Activated gamma-delta T cell treated with Interleukin-2 at 50 U/mL for 16 hours (primary cell): ENCODE measurements at regions not wholly inside any gene's neighbourhood (a gene's known extent, or its start where the extent isn't known, plus 50 kb on each side); places are given as distances from the start of the nearest gene placed in this dataset.

Experiments used
- DNase-seq: peaks from one replicate; pipeline ENCODE4 v3.0.0-alpha.2; 2020

DNA sequence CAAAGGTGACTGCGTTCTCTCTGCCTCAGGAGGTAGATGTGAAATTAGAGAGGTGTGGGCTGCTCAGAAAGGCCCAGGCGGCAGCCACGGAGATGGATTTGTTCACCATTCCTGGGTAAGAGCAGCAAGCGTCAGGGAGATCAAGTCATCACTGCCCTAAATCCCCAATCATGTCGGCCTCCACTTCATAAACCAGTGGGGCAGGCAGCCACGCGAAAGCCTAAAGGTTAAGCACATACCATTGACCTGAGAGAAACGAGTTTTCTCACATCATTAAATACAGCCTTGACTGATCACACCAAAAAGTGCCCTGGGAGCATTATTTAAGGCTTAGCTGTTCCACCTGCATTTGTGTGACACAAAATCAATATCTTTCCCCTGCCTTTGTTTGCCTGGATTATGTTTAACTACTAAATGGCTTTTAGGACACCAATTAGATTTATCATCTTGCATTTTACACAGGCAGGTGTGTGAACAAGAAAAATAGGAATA lies 50.7 kb upstream of the FOXB1 start:
- no peak for DNase-seq

DNA sequence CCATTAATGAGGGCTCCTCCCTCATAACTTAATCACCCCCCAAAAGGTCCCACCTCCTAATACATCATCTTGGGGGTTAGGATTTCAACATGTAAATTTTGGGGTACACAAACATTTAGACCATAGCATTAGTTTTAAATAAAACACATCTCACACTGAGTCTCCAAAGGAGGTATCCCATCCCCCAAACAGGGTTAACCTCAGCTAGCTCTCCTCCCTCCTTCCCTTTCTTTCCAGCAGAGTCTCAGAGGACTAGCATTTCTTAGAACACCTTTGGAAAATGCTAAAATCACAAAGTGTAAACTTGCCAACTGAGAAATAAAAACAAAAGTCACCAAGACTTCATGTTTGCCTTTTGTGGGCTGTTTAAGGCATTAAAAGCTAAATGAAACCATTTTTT lies 51.2 kb upstream of the FOXB1 start:
- DNase-seq, result no peak

DNA sequence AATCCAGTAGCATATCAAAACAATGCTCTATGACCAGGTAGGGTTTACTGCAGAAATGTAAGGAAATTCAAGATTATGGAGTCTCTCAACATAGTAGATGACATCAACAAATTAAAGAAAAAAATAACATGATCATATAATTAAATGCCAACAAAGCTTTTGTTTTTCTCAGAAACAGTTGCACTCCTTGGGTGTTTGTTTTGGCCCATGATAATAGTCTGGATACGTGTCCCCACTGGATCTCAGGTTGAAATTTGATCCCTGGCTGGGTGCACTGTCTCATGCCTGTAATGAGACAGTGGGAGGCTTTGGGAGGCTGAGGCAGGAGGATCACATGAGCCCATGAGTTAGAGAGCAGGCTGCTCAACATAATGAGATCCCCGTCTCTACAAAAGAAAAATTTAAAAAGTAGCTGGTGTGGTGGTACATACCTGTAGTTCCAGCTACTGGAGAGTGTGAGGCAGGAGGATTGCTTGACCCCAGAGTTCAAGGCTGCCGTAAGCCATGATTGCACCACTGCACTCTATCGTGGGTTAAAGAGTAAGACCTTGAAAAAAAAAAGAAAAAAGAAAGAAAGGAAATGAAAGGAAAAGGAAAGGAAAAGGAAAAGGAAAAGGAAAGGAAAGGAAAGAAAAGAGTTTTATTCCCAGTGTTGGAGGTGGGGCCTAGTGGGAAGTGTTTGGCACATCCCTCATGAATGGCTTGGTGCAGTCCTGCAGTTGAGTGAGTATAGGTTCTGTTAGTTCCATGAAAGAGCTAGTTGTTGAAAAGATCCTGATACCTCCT lies 53.3 kb upstream of the FOXB1 start:
- no peak for DNase-seq

DNA sequence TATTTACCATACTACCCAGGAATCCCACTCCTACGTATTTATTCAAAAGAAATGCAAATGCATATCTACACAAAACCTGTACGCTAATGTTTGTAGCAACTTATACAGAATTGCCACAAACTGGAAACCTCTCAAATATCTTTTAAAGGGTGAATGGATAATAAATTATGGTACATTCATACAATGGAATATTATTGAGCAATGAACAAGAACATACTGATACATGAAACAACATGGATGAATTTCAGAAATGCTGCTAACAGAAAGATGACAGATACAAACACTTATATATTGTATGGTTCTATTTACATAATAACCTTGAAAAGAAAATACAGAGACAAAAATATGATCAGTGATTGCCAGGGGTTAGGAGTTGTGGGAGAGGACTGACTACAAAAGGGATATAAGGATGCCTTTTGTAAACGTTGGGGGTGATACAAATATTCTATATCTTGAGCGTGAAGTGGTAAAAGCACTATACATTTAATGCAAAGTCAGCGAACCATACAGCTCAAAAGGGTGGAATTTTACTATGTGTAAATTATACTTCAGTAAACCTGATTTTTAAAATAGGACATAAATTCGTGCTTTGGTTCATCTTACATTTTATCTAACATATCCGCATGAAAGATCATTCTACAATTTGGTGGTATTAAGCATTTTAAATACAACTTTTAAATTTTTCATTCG lies 55.0 kb upstream of the FOXB1 start:
- DNase-seq, result no peak

DNA sequence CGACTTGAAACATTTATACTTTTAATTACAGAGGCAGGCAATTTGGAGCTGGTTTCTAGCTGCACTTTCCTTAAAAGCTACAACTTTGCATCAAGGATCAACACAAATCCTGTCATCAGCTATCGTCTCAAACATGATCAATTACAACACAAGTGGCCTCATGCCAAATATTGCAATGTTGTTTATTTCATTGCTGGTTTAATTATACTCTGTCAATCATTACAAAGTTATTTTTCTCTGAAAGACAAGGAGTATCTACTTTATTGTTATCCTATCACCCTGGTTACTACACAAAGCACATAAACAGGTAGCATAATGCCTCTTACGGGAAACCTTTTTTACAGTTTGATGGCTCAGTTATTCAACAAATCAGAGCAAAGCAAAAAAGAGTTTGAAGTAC lies 58.0 kb upstream of the FOXB1 start:
- no peak for DNase-seq

DNA sequence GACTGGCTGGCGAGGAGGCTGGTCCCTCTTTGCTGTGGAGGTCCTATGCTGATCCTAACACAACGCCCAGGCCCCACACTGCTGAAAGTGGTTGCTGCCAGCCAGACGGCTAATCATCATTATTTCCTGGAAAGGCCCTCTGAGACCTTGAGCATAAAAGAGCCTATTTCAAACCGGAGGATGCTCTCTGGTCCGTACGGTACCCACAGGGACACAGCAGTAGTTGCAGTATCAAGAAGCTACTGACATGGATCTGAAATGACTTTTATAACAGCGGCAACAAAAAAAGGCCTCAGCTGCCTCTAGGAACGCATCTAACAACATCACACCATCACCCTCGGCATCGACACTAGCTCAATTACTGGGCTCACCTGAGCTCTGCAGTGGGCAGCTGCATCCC lies 59.1 kb upstream of the FOXB1 start:
- DNase-seq, result no peak

DNA sequence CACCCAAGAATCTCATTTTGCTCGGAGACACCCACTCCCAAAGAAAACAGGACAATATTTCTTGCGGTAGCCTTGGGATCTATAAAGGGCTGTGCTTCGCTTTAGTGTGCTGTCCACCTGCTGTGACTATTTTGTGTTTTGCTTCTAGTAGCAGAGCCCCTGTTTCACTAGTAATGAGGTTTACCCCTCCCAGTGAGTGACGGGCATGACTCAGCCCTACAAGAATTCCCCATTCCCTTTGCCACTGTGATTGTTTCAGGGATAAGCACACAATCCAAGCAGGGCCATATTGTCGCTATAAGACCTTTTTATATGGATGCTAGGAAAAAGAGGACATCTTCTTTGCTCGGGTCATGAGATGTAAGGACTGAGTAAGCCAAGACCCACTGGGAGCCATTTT lies 62.5 kb upstream of the FOXB1 start:
- no peak for DNase-seq

DNA sequence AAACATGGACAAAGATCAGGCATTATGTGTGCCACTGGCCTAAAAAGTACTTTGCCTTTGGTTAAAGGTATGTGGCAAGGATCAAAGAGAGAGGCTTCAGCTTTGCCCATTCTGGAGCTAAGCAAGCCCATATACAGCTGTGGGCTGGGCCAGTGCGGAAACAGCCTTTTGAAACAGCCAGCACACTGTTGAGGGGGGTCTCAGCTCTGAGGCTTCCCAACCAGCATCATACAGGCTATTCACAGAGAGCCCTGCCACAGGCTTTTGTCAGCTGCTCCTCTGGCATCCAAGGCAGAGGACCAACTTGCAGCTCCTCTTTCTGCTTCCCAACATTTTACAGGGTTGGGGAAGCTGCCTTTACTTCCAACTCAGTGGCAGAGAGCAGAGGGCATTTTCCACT lies 63.2 kb upstream of the FOXB1 start:
- DNase-seq, result no peak

DNA sequence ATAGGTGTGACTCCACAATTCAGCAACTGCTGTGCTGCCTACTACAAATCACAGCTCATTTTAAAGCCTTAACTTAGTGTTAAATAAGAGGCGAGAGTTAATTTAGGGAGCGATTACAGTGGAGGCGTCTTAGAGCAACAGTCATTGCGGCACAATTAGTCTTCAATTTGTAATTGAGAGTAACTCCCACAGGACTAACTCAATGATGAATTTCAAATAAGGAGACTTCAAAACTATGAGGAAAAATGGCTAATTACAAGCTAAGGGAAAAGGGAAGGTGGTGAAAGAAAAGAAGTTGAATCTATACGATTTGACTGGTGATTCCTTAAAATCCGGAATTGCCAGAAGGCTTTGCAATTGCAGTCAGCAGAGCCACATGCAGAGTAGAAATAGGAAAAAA lies 63.7 kb upstream of the FOXB1 start:
- no peak for DNase-seq

DNA sequence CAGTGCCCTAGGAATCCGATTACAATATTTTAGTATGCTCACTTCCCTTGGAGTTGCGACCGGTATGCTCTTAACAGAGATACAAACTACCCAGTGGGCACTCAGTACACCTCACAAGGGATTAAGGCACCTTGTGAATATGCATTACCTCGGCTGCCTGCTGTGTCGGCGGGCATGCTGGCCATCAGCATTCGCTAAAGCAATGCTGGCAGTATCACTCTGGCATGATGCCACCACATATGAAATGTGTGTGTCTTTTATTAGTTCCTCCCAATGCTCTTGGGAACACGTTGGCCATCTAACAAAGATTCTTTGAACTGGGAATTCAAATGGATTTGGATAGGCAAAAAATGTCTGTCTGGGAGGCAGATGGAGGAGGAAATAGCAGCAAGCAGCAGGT lies 67.4 kb upstream of the FOXB1 start:
- no peak for DNase-seq

DNA sequence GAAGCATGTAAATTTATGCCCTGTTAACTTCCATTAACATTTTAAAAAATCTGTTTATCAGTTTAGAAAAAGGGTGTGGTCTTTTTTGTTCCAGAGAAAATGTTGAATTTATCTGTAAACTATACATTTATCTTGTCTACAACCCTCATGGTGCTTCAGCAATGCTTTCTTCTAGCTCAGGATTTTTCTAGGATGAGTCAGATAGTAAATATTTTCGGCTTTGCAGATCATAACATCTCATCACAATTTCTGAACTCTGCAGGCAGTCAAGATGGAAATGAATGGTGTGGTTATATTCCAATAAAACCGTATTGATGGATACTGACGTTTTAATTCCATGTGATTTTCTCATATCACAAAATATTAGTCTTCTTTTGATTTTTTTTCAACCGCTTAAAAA lies 70.5 kb upstream of the FOXB1 start:
- no peak for DNase-seq

DNA sequence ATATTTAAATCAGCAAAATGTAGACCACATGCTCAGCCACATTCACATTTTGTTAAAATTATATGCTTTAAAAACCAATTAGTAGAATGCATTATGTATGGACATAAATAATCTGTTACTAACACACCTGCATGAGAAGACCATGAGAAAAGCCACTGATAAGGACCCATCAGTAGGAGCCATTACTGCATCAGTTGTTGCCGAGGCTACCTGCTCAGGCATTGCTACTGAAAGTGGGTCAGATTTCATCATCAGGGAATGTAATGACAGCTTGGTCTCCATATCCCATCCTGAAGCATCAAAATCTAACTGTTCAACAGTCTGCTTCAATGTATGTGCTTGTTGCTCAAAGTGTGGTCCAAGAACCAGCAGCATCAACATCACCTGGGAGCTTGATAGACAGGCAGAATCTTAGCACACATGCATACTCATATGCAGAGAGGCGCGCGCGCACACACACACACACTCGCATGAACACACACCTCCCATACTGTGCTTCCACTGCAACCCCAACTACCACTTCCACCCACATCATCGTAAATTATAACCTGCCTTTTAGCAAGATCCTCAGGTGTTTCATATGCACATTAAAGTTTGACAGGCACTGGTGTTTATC lies 72.4 kb upstream of the FOXB1 start:
- DNase-seq, result no peak

DNA sequence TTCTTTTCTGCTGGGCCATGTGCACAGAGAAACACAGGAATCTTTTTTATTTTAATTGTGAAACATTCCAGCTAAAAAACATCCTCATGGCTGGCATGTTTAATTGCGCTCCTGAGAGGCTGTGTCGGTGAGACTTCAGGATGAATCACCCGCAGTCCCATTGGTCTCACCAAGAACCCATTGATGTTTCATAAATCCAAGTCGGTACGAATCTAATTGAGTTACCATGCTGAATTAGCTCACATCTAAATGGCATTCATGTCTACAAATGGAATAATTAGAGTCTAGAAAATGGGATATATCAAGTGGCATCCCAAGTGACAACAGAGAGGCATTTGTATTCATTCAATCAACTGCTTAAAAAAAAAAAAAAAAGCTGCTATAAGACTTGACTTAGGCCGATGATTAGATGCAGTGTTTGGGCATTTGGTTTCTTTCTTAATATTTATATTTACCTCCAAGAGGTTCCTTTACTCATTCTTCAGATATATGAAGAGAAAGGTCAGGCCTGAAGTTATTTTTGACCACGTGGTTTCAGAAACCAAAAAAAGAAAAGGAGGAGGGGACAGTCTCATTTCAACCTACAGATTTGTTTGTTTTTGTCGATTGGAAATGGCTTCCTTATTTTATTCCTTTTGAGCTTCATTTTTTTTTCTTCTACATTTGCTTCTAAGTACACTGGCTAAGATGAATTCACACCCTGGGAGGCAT lies 79.1 kb upstream of the FOXB1 start:
- no peak for DNase-seq

DNA sequence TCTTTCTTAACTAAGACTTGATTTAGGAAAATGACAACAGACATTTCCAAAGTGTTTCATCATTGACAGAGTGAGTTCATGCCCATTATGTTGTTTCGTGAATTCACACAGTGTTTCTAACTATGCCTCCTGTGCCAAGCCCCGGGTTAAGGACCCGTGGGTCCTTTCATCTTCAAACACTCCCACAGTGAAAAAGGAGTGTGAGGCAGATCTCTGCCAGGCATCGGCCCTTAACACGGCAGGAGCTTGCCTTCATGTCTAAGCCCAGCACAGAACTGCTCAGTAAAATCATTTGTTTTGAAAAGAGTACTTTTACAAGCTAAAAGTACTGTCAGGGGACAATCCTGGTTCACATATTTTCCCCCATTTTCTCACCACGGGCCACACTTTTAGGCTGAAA lies 80.0 kb upstream of the FOXB1 start:
- DNase-seq, result no peak

DNA sequence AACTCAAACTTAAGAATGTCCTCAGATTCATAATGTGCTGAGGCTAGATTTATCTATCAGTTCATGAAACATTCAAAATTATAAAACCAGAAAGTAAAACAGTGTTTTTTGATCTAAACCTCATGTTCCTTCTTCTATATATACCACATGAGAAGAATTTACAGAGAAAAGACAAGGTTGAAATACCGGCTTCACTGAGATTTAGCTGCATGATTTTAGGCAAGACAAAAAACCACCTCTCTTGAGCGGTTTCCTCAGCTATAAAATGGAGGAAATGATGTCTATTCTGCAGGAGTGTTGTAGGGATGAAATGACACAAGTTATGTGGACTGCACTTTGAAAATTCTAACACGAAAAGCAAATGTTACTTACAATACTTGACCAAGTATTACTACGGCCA lies 80.6 kb upstream of the FOXB1 start:
- DNase-seq, result no peak

DNA sequence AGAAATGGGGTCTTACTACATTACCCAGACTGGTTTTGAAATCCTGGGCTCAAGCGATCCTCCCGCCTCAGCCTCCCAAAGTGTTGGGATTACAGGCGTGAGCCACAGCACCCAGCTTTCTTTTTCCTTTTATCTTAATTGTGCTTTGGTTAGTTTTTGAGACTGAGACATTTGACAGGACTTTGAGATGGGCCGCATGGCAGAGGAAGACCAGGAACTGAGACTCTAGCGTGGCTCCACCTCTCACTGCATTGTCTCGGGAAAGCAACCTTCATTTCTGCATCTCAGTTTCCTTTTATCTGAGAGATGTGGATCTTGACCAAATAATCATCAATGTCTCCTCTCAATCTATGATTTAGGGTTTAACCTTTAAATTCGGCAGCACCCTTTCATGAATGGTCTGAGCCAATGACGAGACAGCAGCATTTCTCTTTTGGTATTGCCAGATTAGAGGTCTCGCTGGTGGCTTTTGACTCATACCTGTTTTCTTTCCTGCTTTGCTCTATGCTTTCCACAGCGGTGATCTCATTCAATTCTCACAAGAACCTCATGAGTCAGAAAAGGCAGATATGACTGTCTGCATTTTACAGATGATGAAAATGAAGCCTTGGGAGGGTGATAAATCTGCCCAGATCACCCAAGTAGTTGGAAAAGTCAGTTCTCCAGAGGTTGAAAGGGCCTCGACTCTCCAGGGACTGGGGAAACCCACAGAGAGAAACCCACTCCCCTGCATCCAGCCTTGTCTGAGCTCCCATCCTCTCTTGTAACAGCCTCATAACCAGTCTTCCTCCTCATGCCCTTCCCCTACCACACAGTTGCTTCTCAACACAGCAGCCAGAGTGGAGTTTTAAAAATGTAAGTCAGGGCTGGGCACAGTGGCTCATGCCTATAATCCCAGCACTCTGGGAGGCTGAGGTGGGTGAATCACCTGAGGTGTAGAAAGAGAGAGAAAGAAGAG lies 84.8 kb upstream of the FOXB1 start:
- no peak for DNase-seq

DNA sequence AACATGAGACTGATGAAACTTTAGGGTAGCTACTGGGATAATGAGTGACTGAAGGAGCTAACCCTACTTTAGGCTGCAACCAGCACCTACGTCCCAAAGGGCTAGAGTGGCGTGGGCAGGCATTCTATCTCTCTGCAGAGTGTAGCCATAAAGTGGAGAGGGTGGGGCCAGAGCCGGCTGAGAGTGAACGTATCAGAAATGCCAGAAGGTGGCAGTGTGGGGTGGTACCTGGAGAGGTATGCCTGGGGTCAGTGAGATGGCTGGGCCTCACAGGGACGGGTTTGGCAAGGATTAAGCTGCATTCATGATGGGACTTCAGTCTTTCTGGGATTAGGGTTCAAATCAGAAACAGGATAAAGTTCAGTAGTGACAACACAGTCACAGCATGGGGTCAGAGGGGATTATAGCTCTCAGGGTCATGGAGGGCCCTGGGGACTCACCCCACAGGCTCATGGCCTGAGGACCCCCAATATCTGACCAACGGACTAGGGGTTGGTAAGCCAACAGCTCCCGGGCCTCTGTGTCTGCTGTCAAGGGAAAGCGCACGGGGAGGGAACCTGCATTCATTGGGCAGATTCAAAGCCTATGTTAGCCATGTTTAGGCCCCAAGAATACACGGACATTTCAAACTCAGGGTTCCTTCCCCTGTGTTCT lies 86.5 kb upstream of the FOXB1 start:
- DNase-seq, result peak; percentile 61

DNA sequence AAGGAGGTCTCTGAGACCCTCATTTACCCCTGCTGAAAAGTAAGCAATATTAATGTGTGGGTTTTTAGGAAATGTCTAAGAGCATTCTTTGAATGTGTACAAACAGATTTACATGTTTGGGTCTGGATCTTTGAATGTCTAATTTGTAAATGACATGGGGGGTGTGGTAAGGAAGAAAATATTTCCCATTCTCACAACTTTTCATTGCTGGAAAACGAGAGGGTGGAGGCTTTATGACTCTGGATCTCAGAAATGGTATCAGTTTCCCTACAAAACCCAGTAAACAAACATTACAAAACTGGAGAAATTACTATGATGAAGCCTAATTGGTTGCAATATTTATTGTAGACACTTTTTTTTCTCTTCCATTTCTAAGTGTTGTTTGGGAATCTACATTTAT lies 98.1 kb upstream of the FOXB1 start:
- no peak for DNase-seq

DNA sequence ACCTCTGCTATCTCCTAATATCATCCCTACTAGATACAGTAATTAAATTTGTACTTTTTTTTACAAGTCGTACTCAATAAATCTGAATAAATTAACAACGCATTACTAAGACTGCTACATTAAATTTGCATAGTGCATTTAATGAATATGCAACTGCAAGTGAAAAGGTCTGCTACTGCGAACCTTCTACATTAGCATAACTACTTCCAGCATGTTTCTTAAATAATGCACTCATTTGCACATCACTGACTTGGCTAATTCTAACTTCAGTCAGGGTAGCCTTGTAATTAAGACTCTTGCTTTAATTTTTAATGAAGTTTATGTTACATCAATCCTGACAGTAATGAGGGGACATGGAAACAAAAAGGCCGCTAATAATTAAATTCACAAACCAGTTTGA lies 98.9 kb upstream of the FOXB1 start:
- DNase-seq, result no peak

DNA sequence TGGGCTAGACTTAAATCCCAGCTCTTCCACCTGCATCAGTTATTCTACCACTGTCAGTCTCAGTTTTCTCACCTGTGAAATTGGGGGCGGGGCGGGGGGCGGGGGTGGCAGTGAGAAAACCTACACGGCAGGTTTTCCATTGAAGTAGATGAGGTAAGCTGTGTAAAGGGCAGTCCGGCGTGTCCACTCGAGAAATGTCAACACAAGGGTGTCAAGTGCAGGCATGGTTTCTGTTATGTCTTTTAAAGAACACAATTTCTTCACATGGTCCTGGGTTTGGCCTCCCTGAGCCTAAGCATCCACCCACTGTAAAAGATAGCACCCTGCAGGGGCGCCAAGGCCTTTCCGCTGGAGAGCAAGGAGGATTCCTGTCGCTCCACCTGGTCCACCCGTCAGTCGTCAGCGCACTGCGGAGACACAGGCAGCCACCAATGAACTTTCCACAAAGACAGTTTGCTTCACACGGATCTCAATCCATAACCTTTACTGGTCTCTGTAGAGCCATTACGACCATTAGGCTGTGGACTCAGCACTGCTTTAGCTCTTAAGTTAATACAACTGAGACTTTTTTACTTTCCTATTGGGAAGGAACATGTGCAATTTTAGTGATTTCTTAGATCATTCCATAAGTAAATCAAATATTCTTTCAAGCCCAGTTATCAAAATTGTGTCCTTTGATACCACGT lies 99.5 kb upstream of the FOXB1 start:
- DNase-seq, result no peak

DNA sequence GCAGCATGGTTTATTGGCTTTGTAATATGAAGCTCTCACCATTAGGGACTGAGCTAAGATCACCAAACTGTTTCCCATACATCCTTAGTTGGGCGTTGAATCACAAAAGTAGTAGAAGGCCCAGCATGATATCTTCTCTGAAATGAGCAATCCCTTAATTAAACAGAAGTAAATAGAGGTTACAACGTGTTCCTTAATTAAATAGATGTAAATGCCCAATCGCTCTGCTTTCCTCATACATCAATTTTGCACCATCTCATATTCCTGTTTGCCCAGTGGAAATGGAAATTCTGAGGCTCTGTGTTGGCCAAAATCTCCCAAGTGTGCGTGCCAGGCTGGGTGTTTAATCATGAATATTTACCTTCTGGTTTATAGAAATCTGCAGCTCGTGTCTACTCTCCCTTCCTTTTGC lies 107.4 kb upstream of the FOXB1 start:
- no peak for DNase-seq
